Upper lobe of left lung (tissue), 4 donors: ENCODE measurements at regions not wholly inside any gene's neighbourhood (a gene's known extent, or its start where the extent isn't known, plus 50 kb on each side); places are given as distances from the start of the nearest gene placed in this dataset.

ENCODE experiments used
- CTCF ChIP-seq, 6 experiments: fragments of 450-650 bp in 4 of 6; fragments of 200-600 bp in 2 of 6; sonication (generic) in 2 of 6; IDR thresholded peaks; one replicate each; pipeline ENCODE4 v1.5.1; 2016 to 2019; ENCODE audit warnings: antibody characterized with exemption in 6 of 6
- POLR2A ChIP-seq, 4 donors: fragments of 450-650 bp; IDR thresholded peaks; one replicate each; pipeline ENCODE4 v1.5.1; 2016 to 2017; ENCODE audit warnings: antibody characterized with exemption in 4 of 4, mild to moderate bottlenecking in 2 of 4
- POLR2AphosphoS5 ChIP-seq, 2 donors: sonication (generic); formaldehyde crosslinking; IDR thresholded peaks; one replicate each; pipeline ENCODE4 v1.5.1; 2017; ENCODE audit warnings: antibody characterized with exemption in 2 of 2

DNA sequence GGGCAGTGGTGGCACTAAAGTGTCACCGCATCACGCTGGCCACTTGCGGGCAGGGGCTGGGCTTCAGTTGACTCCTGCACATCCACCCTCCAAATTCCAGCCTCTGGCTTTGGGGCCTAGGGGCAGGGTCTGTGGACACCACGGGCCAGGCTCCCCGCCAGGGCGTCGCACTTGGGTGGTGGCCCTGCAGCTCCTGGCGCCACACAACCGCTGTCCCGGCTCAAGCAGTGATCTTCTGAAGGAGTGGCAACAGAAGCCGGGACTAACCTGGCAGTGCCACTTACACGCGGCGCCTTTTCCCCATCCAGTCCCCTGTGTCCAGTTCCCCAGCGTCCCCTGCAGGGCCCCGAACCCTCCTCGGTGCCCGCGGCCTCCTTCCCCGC lies 134.3 kb upstream of the ZNF92 start:
- TF ChIP-seq POLR2A (IDR thresholded peaks at IDR 0.05) (no peak), CTCF (IDR thresholded peaks at IDR 0.05) (no peak), POLR2AphosphoS5 (IDR thresholded peaks at IDR 0.05) (no peak)
